HG03175 (cell line): ENCODE measurements at regions not wholly inside any gene's neighbourhood (a gene's known extent, or its start where the extent isn't known, plus 50 kb on each side); places are given as distances from the start of the nearest gene placed in this dataset.
A peak's percentile ranks its signal among the peaks of the same experiment; 100 is the strongest.
"Not testable (repeated sequence)": the region's sequence is repeated elsewhere in the genome, so short reads cannot be mapped to it uniquely, and the experiment has no call there.

Experiments used
- ATAC-seq: cut with Tn5 transposase; IDR thresholded peaks from one replicate; pipeline ENCODE4 v1.9.1; 2021; ENCODE audit warnings: mild to moderate bottlenecking, moderate library complexity; ENCODE audit not compliant: unreplicated experiment

DNA sequence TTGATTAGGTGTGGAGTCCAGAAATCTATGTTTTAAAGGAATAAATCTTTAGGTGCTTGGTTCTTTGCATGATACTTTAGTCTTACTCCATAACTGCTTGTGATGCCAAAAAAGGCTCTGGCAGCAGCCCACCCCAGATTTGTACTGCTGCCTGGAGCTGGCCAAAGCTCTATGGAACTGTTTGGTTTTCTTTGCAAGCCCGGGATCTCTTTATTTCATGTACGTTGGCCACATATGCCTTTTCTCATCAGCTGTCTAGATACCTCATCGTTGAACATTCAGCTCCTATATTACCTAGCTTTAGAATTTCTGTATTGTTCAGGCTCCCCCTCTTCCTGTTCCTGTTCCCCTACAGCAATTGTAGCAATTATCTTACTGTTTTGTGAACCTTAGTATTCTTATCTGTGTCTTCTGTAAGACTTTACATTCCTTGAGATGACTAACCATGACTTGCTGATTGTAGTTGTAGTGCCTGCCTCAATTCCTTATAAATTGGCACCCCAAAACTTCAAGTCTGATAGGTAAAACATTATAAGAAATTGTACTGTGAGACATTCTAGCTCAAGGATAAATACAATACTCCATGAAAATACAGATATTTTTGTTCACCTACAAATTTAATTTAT, 199.4 kb upstream of the GPRIN3 start:
- ATAC-seq, result no peak

DNA sequence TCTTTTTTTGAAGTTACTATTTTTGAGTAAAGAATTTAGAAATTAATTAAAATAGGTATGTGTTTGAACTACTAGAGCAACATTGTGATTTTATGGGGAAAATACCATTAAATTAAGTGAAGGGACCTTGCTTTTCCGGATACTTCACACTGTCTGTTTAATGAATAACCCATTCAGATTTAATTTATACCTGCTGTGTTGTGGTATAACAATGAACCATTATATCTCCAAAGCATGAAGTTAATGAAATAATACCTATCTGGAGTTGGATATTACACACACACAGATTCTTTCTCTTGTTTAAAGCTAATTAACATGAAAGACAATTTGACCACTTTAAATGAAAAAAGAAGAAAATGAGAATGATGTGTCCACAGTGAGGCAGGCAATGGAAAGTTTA, 195.0 kb upstream of the GPRIN3 start:
- ATAC-seq, result no peak

DNA sequence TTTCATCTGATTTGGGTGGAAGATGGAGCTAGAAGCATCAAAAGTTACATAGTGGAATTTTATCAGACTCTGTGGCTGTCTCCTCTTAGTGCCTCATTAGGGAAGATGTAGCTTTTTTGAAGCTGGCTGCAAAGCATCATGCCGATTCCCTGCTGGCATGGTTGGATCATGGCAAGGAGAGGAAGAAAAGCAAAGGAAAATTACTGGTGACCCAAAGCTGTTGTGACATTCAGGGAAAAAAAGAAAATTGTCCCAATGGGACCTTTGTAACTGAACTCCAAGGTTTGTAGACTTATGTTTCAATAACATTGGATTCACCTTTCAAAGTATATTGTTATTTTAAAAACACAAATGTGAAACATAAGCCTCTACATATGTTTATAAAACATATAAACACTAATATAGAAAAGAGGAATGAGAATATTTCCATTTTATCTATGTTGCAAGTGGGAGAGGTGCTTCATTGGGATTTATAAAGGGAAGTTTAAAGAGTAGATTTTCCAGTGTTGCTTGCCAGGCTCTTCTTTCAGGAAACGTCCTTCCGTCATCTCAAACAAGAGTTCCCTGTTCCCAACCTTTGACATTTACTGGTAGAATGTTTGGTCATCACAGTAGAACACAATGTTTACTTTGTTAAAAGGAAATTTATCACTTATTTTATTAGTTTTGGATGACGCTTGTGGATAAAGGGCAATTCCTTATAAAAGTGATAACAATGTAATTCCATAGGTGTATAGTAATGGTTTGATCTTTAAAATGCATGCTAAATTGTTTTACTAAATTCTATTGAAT, 190.1 kb upstream of the GPRIN3 start:
- no peak for ATAC-seq

DNA sequence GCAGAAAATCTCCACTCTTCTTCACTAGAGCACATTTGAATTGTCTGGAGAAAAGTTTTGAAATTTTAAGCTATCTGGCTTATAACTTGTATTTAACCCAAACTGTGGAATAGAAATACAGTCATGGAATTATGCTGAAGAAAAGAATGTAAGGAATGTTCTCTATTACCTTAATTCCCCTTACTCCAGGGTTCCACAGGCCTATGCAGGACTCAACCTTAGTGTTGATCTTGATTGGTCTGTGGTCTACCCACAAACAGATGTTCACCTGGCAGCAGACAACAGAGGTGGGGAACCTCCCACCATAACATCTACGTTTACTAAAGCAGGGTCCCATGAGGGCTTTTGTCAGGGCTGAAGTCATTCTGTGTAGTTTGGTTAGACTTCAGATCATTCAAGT, 189.3 kb upstream of the GPRIN3 start:
- ATAC-seq, result no peak

DNA sequence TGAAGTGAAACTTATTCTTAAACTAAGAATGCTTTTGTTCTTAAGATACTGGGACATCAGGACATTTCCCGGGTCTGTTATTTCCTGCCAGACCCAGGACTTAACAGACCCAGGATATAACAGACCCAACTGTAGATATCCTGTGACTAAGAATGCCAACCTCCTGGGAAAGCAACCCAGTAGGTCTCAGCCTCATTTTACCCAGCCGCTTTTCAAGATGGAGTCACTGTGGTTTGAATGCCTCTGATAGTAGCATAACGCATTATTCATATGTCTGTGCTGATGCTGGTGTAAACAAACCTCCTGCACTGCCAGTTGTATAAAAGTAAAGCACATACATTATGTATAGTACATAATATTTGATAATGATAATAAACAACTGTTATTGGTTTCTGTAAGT, 185.8 kb upstream of the GPRIN3 start:
- ATAC-seq, result no peak

DNA sequence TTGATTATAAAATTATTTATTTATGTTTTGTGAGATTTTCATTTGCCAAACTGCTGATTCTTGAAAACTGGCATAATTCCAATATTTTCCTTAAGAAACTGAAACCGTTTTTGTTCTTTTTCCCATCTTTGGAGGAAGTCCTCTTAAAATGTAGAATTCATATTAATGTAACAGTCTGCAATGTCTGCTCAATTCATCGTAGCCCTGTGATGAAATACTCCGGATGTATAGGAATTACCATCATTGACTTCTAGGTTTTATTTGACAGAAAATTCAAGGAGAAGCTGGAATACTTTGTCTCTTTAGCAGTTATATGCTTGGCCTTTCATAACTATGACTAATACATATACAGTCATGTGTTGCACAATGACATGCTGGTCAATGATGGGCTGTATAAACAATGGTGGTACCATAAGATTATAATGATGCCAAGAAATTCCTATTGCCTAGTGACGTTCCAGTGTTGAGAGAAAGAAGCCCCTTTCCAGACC, 185.0 kb upstream of the GPRIN3 start:
- no peak for ATAC-seq

DNA sequence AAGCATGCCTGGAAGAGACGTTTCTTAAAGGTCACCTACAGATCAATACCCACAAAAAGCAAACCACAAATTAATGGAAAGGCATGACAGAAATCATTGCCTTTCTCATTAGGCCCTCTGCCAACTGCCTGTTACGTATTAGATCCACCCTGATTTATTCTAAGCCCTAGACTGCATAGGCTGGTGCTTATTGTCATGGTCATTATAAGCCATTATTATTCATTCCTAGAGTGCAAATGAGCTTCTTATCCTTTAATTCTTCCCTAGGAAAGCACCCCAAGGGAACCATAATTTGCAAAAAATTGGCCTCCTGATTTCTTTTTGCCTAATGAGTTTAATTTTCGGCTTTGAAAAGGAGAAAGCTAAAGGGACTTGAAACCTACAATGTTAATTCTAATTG, 184.2 kb upstream of the GPRIN3 start:
- ATAC-seq, result no peak

DNA sequence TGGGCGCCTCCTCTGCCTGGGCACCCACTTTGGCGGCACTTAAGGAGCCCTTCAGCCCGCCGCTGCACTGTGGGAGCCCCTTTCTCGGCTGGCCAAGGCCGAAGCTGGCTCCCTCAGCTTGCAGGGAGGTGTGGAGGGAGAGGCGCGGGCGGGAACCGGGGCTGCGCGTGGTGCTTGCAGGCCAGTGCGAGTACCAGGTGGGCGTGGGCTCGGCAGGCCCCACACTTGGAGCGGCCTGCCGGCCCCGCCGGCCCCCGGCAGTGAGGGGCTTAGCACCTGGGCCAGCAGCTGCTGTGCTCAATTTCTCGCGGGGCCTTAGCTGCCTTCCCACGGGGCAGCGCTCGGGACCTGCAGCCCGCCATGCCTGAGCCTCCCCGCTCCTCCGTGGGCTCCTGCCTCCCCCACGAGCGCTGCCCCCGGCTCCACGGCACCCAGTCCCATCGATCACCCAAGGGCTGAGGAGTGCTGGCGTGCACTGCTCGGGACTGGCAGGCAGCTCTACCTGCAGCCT, 182.4 kb upstream of the GPRIN3 start:
- not testable (repeated sequence) for ATAC-seq

DNA sequence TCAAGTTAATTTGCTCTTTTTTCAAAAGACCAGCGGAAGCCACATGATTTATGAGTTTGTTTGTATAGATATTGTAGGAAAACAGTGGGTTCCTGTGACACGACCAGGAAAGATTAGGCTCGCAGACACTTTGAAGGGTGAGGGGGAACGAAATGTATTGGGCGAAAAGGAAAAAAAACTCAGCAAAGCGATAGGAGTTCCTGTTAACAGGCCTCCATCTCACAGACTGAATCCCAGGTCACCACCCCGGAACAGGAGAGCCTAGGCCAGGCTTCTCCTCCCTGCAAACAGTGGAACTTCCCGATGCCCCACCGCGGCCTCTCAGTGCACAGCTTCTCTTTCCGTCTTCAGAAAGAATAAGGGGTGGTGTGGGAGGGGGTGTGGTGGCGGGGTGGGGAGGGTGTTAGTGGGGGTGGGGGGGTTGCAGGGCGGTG, 181.8 kb upstream of the GPRIN3 start:
- no peak for ATAC-seq

DNA sequence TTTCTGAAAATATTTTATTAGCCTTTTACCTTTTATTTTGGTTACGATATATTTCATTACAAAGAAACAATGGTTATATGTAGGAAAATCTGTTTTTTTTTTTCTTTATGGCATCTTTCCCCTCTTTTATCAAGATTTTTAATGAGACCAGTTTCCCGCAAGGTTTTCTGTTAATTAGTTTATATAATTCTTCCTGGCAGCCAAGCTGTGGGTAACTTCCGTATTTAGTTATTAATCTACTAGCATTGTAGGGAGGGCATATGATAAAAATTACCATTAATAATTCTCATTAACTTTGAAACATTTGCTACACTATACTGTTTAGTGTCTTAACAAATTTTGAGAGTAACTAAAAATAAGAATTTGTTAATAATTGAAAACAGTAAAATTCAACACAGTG, 181.1 kb upstream of the GPRIN3 start:
- ATAC-seq, result no peak

DNA sequence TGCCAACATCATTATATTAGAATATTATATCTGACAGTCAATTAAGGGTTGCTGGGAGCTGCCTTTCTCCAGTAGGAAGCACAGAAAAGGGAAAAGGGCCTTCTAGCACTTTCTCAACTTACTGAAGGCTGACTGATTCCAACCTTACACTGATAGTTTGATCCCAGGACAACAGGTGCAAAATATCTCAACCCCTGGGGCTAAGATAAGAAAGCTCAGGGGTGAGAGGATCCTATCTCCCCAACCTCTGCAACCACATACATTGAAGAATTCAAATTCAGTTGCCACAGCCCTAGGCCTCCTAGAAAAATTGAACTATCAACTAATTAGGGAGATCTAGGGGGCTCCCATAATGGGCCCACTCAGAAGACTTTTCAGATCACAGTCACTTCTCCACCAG, 179.1 kb upstream of the GPRIN3 start:
- no peak for ATAC-seq

DNA sequence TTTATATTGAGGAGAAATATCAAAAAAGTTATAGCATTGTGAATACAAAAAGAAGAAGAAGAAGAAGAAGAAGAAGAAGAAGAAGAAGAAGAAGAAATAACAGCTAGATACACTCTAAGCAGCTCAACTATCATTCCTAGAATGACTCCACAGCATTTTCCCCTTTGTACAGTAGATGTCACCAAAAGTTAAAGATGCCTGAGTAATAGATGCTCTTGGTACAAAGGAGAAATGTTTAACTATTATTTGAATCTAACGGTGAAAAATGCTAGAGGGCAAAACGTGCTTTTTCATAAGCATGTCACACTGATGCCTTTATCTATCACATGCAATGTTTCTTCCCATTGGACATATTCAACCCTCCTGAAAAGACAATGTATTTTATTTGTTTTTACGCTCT, 178.4 kb upstream of the GPRIN3 start:
- no peak for ATAC-seq

DNA sequence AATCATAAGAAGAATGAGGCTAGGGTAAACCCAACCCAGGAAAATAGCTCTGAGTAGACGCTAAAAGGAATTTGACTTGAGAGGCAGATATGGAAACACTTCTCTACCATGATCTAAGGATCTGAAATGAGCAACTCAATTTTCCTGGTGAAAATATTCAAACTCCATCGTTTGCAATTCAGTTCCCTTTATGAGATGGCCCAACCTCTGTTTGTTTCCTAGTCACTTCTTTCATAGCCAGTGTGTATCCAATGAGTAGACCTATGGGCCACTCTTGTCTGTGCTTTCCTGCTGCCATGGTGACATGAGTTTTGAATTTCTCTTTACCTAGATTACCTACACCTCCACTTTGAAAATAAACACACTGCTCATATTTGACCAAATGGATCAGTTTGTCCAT, 176.2 kb upstream of the GPRIN3 start:
- no peak for ATAC-seq

DNA sequence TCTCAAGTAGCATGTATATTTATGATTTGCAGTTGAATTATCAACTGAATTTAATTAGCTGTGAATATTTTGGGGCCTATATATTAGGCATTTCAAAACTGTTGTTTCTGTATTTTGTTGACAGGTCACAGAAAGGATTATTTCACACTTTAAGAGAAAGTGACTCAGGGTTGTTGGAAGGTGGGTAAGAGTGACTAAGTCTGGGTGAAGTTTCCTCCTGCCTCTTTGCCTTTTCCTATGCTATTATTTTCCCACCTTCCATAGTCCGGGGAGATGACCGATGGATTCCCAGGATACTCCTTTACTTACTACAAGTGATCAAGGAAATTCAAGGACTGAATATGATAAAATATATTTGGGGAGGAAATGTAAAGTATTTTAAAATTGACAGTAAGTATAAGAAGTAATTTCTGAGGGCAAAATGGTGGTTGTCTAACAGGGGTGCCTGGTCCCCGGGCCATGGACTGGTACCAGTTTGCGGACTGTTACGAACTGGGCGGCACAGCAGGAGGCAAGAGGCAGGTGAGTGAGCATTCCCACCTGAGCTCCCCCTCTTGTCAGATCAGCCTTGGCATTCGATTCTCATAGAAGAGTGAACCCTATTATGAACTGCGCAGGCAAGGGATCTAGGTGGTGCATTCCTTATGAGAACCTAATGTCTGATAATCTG, 175.5 kb upstream of the GPRIN3 start:
- no peak for ATAC-seq

DNA sequence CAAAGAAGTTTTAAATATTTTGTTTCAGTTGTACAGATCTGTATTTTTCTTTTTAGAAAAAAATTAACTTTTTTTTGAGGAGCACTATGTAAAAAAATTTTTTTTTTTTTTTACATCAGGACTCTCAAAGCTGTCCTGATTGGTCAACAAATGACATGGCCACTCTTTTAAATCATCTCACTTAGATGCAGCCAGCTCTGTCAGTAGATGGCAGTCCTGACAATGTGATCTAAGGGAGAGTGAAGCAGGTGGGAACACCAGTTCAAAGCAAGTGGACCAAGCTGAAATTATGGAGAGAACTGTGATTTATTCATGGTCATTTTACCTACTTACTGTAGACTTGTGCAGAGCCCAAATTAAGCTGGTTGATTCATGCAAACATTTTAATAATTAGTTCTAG, 174.7 kb upstream of the GPRIN3 start:
- ATAC-seq, result peak; percentile 86

DNA sequence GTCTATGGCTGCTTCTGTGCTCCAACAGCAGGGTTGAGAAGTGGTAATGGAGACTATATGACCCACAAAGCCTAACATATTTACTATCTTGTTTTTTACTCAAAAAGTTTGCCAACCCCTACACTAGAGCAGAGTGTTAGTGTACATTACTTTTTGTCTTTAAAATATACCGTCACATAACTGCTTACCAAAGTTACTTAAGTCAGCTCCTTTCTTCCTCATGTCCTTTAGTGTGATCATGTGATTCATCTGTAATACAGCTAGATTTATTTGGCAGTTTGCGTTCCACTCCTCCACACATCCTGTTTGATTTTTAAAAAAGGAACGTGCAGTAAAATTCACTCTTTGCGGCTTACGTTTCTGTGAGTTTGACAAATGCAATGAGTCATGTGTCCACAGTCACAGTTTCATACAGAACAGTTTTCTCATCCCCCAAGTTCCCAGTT, 162.4 kb upstream of the GPRIN3 start:
- ATAC-seq, result peak; percentile 84

DNA sequence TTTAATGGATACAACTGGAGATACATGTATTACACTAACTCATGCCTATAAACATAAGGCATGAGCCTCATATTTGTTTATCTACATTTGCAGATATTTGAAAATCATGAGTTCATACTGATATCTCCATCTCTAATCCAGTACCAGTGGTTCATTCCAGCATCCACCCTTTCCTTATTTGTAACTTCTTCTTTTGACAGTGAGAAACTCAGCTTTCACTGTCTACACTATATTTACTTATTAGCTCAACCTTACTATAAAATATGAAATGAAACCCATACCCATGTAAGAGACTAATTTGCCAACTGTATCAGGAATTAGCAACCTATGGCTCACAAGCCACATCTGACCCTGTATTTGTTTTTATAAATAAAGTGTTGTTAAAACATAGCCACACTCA, 161.9 kb upstream of the GPRIN3 start:
- ATAC-seq, result peak; percentile 5

DNA sequence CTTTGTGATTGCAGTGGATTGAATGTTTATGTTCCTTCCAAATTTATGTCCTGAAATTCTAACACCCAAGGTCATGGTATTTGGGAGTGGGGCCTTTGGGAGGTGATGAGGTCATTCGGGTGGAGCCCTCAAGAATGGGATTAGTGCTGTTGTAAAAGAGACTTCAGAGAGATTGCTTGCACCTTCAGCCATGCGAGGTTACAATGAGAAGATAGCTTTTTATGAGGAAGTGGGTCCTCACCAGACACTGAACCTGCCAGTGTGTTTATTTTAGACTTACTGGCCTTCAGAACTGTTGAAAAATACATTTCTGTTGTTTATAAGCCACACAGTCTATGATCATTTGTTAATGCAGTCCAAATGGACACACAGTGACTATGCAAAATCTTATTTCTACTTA, 161.0 kb upstream of the GPRIN3 start:
- ATAC-seq, result no peak

DNA sequence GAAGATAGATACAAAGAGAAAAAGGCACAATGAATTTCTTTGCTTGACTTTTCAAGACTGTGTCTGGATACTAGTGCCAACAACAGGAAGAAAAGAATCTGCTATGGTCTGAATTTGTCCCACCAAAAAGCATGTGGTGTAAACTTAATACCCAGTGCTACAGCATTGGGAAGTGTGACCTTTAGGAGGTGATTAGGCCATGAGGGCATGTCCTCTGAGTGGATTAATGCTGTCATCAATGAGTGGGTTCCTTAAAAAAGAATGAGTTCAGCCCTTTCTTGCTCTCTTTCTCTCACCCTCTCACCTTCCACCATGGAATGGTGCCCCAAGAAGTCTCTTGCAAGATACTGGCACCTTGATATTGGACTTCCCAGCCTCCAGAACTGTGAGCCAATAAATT, 155.7 kb upstream of the GPRIN3 start:
- no peak for ATAC-seq

DNA sequence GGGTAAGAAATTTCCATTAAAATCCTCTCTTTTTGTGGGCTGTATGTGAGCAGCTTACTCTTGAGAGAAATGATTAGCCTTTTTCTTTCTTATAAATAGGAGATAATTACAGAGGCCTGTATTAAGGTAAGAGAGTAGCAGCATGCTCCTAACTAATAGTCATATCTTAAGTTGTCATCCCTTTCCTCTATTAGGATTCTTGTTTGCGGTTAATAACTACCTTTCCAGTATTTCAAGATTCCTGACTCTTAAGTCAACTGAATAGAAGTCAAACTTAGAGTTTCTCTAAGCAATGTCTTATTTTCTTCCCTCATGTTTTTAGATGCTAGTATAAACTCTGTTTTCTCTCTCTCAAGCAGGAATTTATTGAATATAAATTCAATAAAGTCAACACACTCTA, 139.9 kb upstream of the GPRIN3 start:
- ATAC-seq, result no peak

DNA sequence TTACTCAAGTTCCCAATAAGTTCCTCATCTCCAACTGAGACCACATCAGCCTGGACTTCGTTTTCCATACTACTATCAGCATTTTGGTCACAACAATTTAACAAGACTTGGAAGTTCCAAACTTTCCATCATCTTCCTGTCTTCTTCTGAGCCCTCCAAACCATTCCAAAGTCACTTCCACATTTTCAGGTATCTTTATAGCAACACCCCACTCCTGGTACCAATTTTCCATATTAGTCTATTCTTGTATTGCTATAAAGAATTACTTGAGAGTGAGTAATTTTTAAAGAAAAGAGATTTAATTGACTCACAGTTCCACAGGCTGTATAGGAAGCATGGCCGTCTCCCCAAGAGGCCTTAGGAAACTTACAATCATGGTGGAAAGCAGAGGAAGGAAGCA, 138.6 kb upstream of the GPRIN3 start:
- ATAC-seq, result no peak

DNA sequence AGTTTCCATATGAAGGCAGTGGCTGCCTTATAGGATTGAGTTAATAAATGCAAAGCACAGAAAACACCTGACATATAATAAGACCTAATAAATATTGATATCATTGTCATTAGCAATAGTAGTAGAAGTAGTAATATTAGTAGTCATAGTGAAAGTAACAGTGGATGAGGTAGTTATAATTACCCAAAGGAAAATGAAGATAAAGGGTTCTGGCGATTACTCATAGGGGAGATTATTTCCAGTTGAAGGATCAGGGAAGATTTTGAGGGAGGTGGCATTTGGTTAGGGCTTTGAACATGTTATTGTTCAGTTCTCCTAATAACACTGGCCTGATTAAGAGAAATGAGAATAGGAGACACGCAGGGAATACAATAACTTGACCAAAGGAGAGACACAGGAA, 131.9 kb upstream of the GPRIN3 start:
- no peak for ATAC-seq
